Kidney (tissue), 13 donors: ENCODE measurements at regions not wholly inside any gene's neighbourhood (a gene's known extent, or its start where the extent isn't known, plus 50 kb on each side); places are given as distances from the start of the nearest gene placed in this dataset.

Source experiments
- DNase-seq, 5 donors: peaks; one replicate each; pipeline ENCODE4 v3.0.0-alpha.2; 2013 to 2020
- FAIRE-seq: peaks from 2 replicates; lab custom pipeline; 2012; peaks lifted over from hg19 to GRCh38; lab: Jason Lieb, UNC
- H3K27ac ChIP-seq, 2 donors: one replicate each; pipeline ENCODE4 v1.7.0; 2013; ENCODE audit warnings: low read depth in 2 of 2, low read length in 2 of 2, inconsistent platforms in 1 of 2
- H3K27me3 ChIP-seq: one replicate; pipeline ENCODE4 v1.7.1; 2013; ENCODE audit warnings: low read length, inconsistent platforms; ENCODE audit not compliant: control insufficient read depth, insufficient read depth
- H3K36me3 ChIP-seq, 3 donors: one replicate each; pipeline versions ENCODE4 v1.7.0 to v1.7.1; 2013; ENCODE audit warnings: low read length in 3 of 3, control low read depth in 1 of 3, inconsistent platforms in 1 of 3; ENCODE audit not compliant: insufficient read depth in 3 of 3, control insufficient read depth in 2 of 3
- H3K4me1 ChIP-seq, 3 donors: one replicate each; pipeline versions ENCODE4 v1.7.0 to v1.7.1; 2013; ENCODE audit warnings: low read length in 3 of 3, inconsistent platforms in 1 of 3, low read depth in 1 of 3; ENCODE audit not compliant: control insufficient read depth in 2 of 3, insufficient read depth in 2 of 3
- H3K4me3 ChIP-seq, 3 donors: one replicate each; pipeline versions ENCODE4 v1.7.0 to v1.8.1; 2013; ENCODE audit warnings: low read length in 3 of 3, control low read depth in 1 of 3, inconsistent platforms in 1 of 3
- H3K9ac ChIP-seq, 3 donors: one replicate each; pipeline versions ENCODE4 v1.7.0 to v1.7.1; 2013; ENCODE audit warnings: low read length in 3 of 3, control low read depth in 1 of 3, inconsistent platforms in 1 of 3
- H3K9me3 ChIP-seq, 3 donors: one replicate each; pipeline versions ENCODE4 v1.7.0 to v1.7.1; 2013; ENCODE audit warnings: low read length in 3 of 3, control low read depth in 1 of 3, inconsistent platforms in 1 of 3; ENCODE audit not compliant: control insufficient read depth in 2 of 3, insufficient read depth in 1 of 3
- CTCF ChIP-seq: IDR thresholded peaks from 3 replicates; pipeline ENCODE4 v1.5.1; 2012; ENCODE audit warnings: mild to moderate bottlenecking, moderate library complexity, borderline replicate concordance; ENCODE audit not compliant: insufficient read depth; ENCODE audit errors: extremely low read depth
- intact Hi-C: fragments of 100-400 bp; cut with DNase I; formaldehyde crosslinking; loops from one replicate; pipeline ENCODE4 v1.11.1; 2022
- donor health status: control.
- donor health status: control.
- donor health status: control.
- donor health status: control.
- donor health status: control.
- donor health status: DM: yes; HTN: yes; CAD: no.
- donor health status: Normal renal cell carcinoma (clear cell type).

DNA sequence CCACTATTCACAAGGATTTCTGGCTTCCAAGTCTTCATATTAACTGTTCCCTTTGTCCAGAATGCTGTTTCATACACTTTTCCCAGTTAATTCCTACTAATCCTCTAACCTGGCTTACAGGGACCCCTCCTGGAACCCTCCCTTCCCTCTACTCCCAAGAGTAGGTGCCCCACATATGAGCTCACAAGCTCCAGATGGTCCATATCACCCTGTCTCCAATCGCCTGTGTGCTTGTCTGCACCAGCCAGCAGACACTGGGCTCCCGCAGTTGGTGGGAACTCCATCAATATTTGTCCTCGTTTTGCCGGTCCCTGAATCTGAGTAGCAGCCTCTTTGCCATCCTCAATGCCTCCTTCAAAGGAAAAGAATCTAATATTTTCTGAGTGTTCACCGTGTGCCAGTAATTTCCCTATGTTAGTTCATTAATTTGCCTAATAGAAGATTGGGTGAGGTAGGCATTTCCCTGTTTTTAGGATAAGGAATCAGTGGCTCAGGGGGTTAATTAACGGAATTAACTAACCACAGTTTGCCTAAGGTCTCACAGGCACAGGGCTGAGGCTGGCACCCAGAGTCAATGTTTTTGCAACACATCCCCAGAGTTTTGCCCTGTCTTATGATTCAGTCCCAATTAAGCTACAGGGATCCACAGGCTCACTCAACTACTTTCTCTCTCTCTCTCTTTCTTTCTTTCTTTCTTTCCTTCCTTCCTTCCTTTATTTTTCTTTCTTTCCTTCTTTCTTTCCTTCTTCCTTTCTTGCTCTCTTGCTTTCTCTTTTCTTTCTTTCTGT, 141.6 kb upstream of the CYP1B1 start:
- Histone ChIP-seq H3K27ac (no peak overlapping the region), H3K9me3 (no peaks in the 10 kb centered on the region), H3K27me3 (no peaks in the 10 kb centered on the region), H3K4me1 (peaks cover 0 to 4% (median 0%) of the 10 kb centered on the region in 3 donors), H3K36me3 (no peaks in the 10 kb centered on the region), H3K4me3 (no peak overlapping the region), H3K9ac (no peak overlapping the region)
- no peak for TF ChIP-seq CTCF
- intact Hi-C loops, result no loop called here
- DNase-seq (no peak), FAIRE-seq (no peak)

- no peak overlapping the region for H3K27ac ChIP-seq
- TF ChIP-seq CTCF, result no peak
- intact Hi-C loops, result no loop called here
- DNase-seq, result no peak
- H3K9me3 ChIP-seq, result no peaks in the 10 kb centered on the region
- peaks cover 0 to 4% (median 0%) of the 10 kb centered on the region in 3 donors for H3K4me1 ChIP-seq
- no peak overlapping the region for H3K4me3 ChIP-seq
- H3K27me3 ChIP-seq, result no peaks in the 10 kb centered on the region
- H3K9ac ChIP-seq, result no peak overlapping the region
- no peaks in the 10 kb centered on the region for H3K36me3 ChIP-seq
- no peak for FAIRE-seq
Observed at GRCh38 chr2:38216886-38217285, 140.9 kb upstream of the CYP1B1 start.

DNA sequence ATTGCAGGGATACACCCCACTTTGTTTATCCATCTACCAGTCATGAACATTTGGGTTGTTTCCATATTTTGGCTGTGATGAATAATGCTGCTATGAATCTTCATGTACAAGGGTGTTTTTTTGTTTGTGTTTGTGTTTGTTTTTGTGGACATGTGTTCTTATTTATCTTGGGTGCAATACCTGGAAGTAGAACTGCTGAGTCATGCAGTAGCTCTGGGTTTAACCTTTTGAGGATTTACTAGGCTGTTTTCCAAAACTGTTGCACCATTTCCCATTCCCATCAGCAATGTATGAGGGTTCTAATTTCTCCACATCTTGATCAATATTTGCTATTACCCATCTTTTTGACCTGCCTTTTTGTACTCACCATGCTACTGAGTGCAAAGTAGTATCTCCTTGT, 140.0 kb upstream of the CYP1B1 start:
- intact Hi-C loops, result no loop called here
- Histone ChIP-seq H3K9ac (no peak overlapping the region), H3K27me3 (no peaks in the 10 kb centered on the region), H3K9me3 (no peaks in the 10 kb centered on the region), H3K27ac (no peak overlapping the region), H3K4me1 (peaks cover 0 to 4% (median 0%) of the 10 kb centered on the region in 3 donors), H3K4me3 (no peak overlapping the region), H3K36me3 (no peaks in the 10 kb centered on the region)
- no peak for TF ChIP-seq CTCF
- FAIRE-seq (no peak), DNase-seq (no peak)
